ENCODE measurements at regions not wholly inside any gene's neighbourhood (a gene's known extent, or its start where the extent isn't known, plus 50 kb on each side); places are given as distances from the start of the nearest gene placed in this dataset.
"Not testable (repeated sequence)": the region's sequence is repeated elsewhere in the genome, so short reads cannot be mapped to it uniquely, and the experiment has no call there.

DNA sequence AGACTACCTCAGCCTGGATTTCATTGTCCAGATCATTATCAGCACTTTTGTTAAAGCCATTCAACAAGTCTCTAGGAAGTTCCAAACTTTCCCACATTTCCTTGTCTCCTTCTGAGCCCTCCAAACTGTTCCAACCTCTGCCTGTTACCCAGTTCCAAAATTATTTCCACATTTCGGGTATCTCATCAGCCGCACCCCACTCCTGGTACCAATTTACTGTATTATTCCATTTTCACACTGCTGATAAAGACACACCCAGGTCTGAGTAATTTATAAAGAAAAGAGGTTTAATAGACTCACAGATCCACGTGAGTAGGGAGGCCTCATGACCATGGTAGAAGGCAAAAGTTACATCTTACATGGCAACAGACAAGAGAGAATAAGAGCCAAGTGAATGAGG is 1198.3 kb upstream of the ALCAM start:
- DNase-seq: no peak

DNA sequence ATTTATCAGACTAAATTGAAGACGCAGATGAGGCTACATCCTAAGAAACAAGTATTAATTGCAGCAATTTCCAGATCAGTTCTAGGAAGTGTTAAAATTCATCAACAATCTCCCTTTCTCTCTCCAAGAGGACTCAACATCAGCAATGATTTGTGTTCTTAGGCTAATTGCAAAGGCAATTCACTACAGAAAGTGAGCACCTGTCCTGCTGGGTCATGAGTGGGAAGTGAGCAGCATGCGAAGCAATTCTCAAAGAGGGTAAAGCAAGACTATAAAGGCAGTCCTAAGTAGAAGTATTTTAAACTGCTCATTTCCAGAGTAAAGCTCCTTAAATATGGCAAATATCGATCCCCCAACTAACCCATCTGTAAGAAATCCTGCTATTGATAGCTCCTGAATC is 1191.0 kb upstream of the ALCAM start:
- DNase-seq: no peak

DNA sequence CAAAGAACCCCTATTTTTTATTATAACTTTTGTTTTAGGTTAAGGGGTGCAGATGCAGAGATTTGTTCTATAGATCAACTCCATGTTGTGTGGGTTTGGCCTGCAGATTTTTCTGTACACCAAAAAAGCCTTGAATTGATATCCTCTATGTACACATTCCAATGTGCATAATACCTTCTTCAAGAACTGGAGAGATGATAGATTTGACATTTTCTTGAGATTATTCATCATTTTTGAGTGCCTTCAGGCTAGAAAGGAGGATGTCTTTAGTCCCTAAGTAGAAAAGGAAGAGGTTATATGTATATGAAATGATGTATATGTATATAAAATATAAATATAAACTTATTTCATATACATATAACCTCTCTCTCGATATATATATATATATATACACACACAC is 1190.0 kb upstream of the ALCAM start:
- DNase-seq: peak; percentile 1

DNA sequence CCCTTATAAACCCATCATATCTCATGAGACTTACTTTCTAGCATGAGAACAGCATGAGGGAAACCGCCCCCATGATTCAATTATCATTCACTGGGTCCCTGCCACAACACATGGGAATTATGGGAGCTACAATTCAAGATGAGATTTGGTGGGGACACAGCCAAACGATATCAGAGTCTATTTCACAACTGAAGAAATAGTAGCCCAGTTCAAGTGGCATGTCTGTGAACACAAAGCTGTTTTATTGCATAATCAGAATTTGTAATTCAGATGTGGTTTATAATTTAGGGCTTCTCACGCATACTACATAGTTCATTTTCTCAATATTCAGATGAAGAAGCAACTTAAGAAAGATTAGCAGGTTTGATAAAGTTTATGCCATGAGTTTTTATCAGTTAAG is 1188.0 kb upstream of the ALCAM start:
- DNase-seq: no peak

DNA sequence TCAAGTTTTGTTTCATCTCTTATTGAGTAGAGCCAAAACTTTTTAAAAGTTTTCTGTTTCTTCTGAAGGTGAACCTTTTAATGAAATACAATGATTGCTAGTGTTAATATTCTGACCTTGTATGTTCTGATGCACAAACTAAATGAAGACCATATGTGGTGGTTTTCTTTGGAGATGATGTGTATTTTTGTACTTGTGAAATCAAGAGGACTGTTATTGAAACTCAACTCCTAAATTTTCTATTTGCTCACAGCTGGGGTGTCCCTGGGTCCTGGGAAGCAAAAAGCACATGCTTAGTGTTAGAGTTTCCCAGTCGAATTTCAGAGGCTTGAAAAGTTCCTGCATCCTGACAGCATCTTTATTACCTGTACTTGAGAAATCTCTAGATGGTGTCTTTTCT is 1185.8 kb upstream of the ALCAM start:
- DNase-seq: peak; percentile 19

DNA sequence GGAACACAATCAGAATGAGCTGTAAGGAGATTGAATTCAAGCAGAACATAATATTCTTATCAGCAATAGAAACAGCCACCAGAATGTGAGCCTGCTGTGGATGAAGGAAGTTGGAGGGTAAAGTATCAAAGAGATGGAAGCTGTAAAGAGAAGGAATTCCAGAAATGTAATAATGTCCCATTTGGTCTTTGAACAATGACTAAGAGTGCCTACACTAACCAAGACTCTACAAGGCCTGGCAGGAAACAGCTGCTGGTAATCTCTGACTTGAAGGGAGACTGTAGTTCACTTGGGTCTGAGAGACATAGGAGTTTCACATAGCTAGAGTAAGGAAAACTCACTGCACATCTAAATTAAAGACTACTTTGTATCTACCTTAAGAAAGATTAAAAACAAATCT is 1176.0 kb upstream of the ALCAM start:
- DNase-seq: peak; percentile 1

DNA sequence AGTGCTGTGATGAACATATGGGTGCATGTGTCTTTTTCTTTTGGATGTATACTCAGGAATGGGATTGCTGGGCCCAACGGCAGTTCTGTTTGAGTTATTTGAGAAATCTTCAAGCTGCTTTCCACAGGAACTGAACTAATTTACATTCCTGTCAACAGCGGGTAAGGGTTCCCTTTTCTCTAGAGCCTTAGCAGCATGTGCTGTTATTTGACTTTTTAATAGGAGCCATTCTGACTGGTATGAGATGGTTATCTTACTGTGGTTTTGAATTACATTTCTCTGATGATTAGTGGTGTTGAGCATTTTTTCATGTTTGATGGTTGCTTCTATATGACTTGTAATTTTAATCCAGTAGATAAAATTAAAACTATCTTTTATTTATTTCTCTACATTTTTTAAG is 1168.6 kb upstream of the ALCAM start:
- DNase-seq: peak; percentile 52

DNA sequence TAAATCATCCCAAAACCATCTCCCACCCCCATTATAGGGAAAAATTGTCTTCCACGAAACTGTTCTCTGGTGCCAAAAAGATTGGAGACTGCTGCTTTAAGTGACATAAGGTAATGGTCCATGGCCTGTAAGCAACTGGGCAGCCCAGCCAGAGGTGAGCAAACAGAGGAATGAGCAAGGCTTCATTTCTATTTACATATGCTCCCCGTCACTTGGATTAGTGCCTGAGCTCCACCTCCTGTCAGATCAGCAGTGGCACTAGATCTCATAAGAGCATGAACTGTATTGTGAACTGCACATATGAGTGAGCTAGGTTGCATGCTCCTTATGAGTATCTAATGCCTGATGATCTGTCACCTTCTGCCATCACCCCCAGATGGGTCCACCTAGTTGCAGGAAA is 1159.8 kb upstream of the ALCAM start:
- no peak for DNase-seq

DNA sequence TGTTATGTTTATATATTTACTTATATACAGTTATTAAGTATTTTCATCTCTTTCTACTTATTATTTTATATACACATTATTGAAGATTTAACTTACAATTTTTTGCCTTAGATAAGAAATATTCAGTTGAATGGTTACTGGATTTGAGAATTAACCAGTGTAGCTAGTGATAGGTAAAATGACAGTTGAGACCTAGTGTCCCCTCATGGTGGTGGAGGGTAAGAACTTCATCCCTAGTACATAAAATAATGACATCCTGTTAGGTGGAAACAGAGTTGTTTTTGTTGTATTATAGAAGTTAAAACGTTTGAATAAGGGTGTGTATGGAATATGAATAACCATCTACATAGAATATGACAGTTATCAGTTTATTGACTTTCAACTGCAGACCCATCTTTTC is 1152.4 kb upstream of the ALCAM start:
- DNase-seq: no peak

GRCh38 chr3:104214937-104215336 is 1151.8 kb upstream of the ALCAM start:
- no peak for DNase-seq

DNA sequence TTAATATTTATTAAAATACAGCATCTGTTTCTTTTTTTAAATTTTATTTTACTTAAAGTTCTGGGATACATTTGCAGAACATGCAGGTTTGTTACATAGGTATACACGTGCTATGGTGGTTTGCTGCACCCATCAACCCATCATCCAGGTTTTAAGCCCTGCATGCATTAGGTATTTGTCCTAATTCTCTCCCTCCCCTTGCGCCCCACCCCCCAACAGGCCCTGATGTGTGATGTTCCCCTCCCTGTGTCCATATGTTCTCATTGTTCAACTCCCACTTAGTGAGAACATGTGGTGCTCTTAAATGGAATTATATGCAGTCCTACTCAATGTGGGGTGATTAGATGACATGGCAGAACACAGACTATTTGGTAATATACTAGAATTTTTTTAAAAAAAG is 1147.7 kb upstream of the ALCAM start:
- DNase-seq: not testable (repeated sequence)

DNA sequence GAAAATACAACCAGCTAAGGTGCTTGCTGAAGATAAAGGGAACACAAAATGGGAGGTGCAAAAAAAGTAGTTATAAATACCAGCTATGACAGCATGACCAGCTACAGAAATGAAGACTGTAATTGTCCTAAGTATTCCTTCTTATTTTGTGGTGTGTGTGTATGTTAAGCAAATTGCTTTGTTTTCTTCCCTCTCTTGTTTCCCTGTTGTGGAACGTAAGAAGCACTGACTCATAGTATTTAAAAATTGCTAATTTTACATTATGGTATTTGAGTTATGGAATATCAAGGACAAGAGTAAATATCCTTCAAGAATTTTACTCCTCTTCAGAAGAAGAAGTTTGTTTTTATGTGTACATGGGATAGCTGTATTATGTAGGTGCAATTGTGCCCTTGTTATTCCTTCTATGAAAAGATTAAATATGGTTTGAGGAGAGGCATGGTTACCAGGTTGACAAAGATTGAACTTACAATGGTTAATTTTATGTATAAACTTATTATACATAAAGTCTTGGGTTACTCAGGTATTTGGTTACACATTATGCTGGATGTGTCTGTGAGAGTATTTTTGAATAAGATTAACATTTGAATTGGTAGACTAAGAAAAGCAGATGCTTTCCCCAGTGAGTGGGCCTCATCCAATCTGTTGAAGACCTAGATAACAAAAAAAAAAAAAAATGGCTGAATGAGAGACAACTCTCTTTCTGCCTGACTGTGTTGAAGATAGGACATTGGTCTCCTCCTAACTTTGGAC is 1132.1 kb upstream of the ALCAM start:
- no peak for DNase-seq

- DNase-seq: peak; percentile 75
Observed at GRCh38 chr3:104244680-104245220, 1122.0 kb upstream of the ALCAM start.

- peak; percentile 37 for DNase-seq
Observed at GRCh38 chr3:104245261-104245660, 1121.4 kb upstream of the ALCAM start.

DNA sequence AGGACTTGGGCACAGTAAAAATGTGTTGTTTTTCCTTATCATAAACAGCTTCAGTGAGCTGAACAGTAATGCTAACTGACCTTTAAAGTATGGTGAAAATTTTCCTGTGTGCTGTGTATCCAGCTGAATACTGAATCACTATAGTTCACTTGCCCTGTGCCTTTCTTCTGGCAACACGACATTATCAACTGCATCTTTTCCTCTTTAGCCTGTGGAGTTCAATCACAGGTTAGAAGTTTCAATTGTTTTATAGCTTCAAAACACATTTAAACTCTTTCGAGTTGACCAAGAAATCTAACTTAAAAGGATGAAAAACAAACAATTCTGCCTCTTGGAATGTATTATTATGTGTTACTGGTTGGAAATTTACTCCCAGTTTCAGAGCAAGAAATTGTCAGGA is 1120.7 kb upstream of the ALCAM start:
- no peak for DNase-seq

DNA sequence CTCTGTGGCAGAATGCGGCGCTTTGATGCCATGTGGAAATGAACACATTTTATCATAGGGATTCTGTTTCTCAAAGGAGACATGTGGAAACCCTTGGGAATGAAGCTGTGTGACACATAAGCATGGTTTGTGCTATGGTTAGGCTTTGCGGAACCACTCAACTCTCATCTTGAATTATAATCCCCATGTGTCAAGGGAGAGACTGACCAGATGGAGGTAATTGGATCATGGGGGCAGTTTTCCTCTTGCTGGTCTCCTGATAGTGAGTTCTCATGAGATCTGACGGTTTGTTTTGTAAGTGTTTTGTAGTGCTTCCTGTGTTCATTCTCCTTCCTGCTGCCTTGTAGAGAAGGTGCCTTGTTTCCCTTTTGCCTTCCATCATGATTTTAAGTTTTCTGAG is 1109.2 kb upstream of the ALCAM start:
- no peak for DNase-seq

DNA sequence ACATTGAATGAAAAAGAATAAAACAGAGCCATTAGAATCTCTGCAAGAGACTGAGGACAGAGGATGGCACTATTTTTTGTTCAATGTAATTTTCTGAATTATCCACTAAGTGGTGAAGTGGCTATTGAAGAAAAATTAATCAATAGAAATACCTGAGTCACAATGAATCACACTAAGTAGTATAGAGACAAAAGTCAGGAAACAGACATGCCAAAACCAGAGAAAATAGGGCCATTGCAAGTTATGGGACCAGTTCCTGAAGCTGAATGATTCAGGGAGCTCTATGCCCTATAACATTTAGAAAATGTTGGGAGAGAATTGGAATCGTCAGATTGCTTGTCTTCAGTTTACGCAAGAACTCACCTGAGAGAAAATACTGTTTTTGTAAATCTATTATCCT is 1103.2 kb upstream of the ALCAM start:
- DNase-seq: no peak

GRCh38 chr3:104266219-104266618 is 1100.5 kb upstream of the ALCAM start:
- not testable (repeated sequence) for DNase-seq

DNA sequence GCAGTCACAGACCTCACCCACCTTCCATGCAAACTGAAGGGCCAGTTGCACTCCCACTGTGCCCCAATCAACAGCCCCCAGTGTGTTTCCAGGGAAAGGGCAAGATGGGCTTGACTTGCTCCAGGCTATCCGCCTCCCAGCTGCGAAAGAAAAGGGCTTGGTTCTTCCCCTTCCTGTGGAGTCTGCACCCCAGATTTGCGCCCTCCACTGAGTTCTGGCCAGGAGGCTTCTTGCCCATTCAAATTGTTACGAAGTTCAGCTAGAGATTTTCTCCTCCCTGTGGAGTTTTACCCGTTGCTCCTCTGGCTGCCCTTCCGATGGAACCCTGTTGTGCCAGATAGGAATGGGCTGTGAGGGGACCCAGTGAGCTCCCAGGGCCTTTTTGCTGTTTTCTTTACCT is 1096.9 kb upstream of the ALCAM start:
- no peak for DNase-seq

- peak; percentile 53 for DNase-seq
Observed at GRCh38 chr3:104273046-104273649, 1093.6 kb upstream of the ALCAM start.

GRCh38 chr3:104275199-104275598 is 1091.5 kb upstream of the ALCAM start:
- no peak for DNase-seq

DNA sequence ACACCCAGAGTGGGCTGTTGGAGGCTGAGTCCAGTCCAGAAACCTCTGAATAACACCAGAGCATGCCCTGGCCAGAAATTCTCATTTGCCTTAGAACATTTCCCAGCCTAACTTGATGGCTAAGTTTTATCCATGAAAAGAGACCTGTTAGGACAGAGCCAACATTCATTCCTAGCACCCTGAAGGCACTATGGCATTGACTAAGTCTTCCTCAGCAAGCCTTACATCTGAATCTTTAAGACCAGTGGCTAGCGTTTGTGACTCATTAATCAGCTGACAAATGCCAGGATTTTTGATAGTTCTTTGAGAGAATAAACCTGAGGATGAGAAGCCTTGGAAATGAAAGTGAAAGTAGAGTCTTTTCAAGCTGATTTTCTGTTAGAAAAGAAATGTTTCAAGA is 1087.1 kb upstream of the ALCAM start:
- peak; percentile 50 for DNase-seq

- no peak for DNase-seq
Observed at GRCh38 chr3:104281713-104282112, 1085.0 kb upstream of the ALCAM start.

DNA sequence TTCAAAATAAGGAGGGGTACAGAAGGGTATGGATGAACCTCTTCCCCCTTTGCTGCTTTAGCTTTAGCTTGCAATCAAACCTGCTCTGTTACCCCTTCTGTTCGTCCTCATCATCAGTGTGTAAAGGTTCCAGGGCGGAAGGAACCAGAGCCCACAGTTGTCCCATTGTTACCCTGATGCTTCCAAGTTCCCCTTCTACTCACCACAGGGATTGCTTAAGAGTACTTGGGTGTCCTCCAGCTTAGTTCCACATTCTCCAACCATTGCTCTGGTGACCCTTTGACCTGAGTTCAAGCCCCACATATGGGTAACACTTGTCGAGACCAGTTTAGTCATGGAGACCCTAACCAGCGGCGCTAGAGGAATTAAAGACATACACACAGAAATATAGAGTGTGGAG is 1080.1 kb upstream of the ALCAM start:
- DNase-seq: no peak
